H1 (cell line): ENCODE measurements at regions not wholly inside any gene's neighbourhood (a gene's known extent, or its start where the extent isn't known, plus 50 kb on each side); places are given as distances from the start of the nearest gene placed in this dataset.
"Not testable (repeated sequence)": the region's sequence is repeated elsewhere in the genome, so short reads cannot be mapped to it uniquely, and the experiment has no call there.

Source experiments
- CTCF ChIA-PET: fragments of 300-600 bp; sonication (Branson Sonifier 250); formaldehyde crosslinking; loops from one replicate; lab custom pipeline; 2021; ENCODE audit not compliant: partially characterized antibody; lab: Charles Lee
- POLR2A ChIA-PET: fragments of 300-600 bp; sonication (Branson Sonifier 250); formaldehyde crosslinking; loops from one replicate; lab custom pipeline; 2021; ENCODE audit warnings: inconsistent platforms; ENCODE audit not compliant: partially characterized antibody; lab: Charles Lee
- DNase-seq, 2 experiments: peaks; one replicate each; pipeline versions ENCODE4 v3.0.0 to v3.0.0-alpha.2; 2010 to 2022; ENCODE audit warnings: low spot score in 2 of 2, low read depth in 1 of 2, mixed read lengths in 1 of 2
- FAIRE-seq: peaks from 2 replicates; lab custom pipeline; 2011; peaks lifted over from hg19 to GRCh38; lab: Jason Lieb, UNC
- H2AFZ ChIP-seq: 2 replicates; pipeline ENCODE4 v1.8.1; 2012; ENCODE audit warnings: low read length, inconsistent platforms
- H2AK5ac ChIP-seq: 2 replicates; pipeline ENCODE4 v1.6.1; 2013; ENCODE audit warnings: low read depth, low read length
- H2BK120ac ChIP-seq: replicated peaks from 2 replicates; pipeline ENCODE3; 2013; ENCODE audit warnings: low read depth, low read length, inconsistent platforms
- H2BK12ac ChIP-seq: 2 replicates; pipeline ENCODE4 v1.6.1; 2013; ENCODE audit warnings: low read depth, low read length
- H2BK15ac ChIP-seq: 2 replicates; pipeline ENCODE4 v1.6.1; 2013; ENCODE audit warnings: low read length
- H2BK20ac ChIP-seq: 2 replicates; pipeline ENCODE4 v1.6.1; 2013; ENCODE audit warnings: low read length
- H2BK5ac ChIP-seq: 2 replicates; pipeline ENCODE4 v1.6.1; 2013; ENCODE audit warnings: low read depth, low read length
- H3K14ac ChIP-seq: 2 replicates; pipeline ENCODE4 v1.6.1; 2013; ENCODE audit warnings: inconsistent platforms; ENCODE audit not compliant: insufficient read length
- H3K18ac ChIP-seq: 2 replicates; pipeline ENCODE4 v1.6.1; 2013; ENCODE audit warnings: low read length; ENCODE audit errors: extremely low read depth
- H3K23ac ChIP-seq: 2 replicates; pipeline ENCODE4 v1.6.1; 2013; ENCODE audit warnings: inconsistent platforms; ENCODE audit not compliant: insufficient read length
- H3K23me2 ChIP-seq: 2 replicates; pipeline ENCODE4 v1.6.1; 2013; ENCODE audit warnings: low read depth, low read length
- H3K27ac ChIP-seq: 2 replicates; pipeline ENCODE4 v1.6.1; 2011; ENCODE audit warnings: low read depth, low read length, inconsistent platforms
- H3K27me3 ChIP-seq, 4 experiments: replicated peaks in 1 of 4; 1 replicate in 1 of 4; 2 replicates in 3 of 4; pipeline versions ENCODE4 v1.6.1 to v1.8.1; 2011 to 2013; ENCODE audit warnings: low read length in 3 of 4, mild to moderate bottlenecking in 3 of 4, inconsistent platforms in 2 of 4, mixed read lengths in 2 of 4, moderate library complexity in 1 of 4; ENCODE audit not compliant: control insufficient read depth in 3 of 4, insufficient read depth in 3 of 4; ENCODE audit errors: extremely low read depth in 1 of 4
- H3K36me3 ChIP-seq, 4 experiments: 2 replicates each; pipeline versions ENCODE4 v1.6.1 to v1.8.1; 2011 to 2013; ENCODE audit warnings: mild to moderate bottlenecking in 4 of 4, low read length in 3 of 4, moderate library complexity in 2 of 4, control low read depth in 1 of 4, inconsistent platforms in 1 of 4; ENCODE audit not compliant: insufficient read depth in 4 of 4, control insufficient read depth in 2 of 4
- H3K4ac ChIP-seq: replicated peaks from 2 replicates; pipeline ENCODE3; 2013; ENCODE audit warnings: low read length, low read depth, mixed read lengths, inconsistent platforms; ENCODE audit not compliant: insufficient read length
- H3K4me1 ChIP-seq, 4 experiments: replicated peaks in 1 of 4; 1 replicate in 1 of 4; 2 replicates in 3 of 4; pipeline versions ENCODE4 v1.6.1 to v1.8.1; 2011 to 2013; ENCODE audit warnings: low read length in 3 of 4, inconsistent platforms in 2 of 4, mixed read lengths in 1 of 4; ENCODE audit not compliant: insufficient read depth in 4 of 4, control insufficient read depth in 3 of 4
- H3K4me2 ChIP-seq, 2 experiments: 2 replicates each; pipeline versions ENCODE4 v1.6.1 to v1.8.1; 2011 to 2013; ENCODE audit warnings: low read depth in 2 of 2, low read length in 2 of 2, control low read depth in 1 of 2, inconsistent platforms in 1 of 2, mild to moderate bottlenecking in 1 of 2; ENCODE audit not compliant: insufficient read depth in 1 of 2
- H3K4me3 ChIP-seq, 4 experiments: fragments of 200-600, 300-600 bp in 1 of 4; sonication (generic), shearing (Covaris generic), sonication (Bioruptor Twin) in 1 of 4; 2 replicates each; pipeline versions ENCODE4 v1.5.1 to v1.8.1; 2011 to 2016; ENCODE audit warnings: low read length in 4 of 4, low read depth in 3 of 4, control low read depth in 2 of 4, inconsistent platforms in 2 of 4, mild to moderate bottlenecking in 2 of 4, mixed read lengths in 1 of 4, moderate library complexity in 1 of 4; ENCODE audit not compliant: insufficient read depth in 2 of 4; ENCODE audit errors: extremely low read depth in 1 of 4
- H3K56ac ChIP-seq: replicated peaks from 2 replicates; pipeline ENCODE3; 2013; ENCODE audit warnings: low read depth, mild to moderate bottlenecking, mixed read lengths, low read length, inconsistent platforms; ENCODE audit not compliant: insufficient read length
- H3K79me1 ChIP-seq: 2 replicates; pipeline ENCODE4 v1.6.1; 2013; ENCODE audit warnings: low read depth, low read length, control low read depth
- H3K79me2 ChIP-seq, 2 experiments: 2 replicates each; pipeline versions ENCODE4 v1.6.1 to v1.8.1; 2012 to 2013; ENCODE audit warnings: low read length in 2 of 2, mild to moderate bottlenecking in 2 of 2, inconsistent platforms in 1 of 2; ENCODE audit not compliant: insufficient read depth in 2 of 2, control insufficient read depth in 1 of 2
- H3K9ac ChIP-seq, 4 experiments: replicated peaks in 1 of 4; 1 replicate in 1 of 4; 2 replicates in 3 of 4; pipeline versions ENCODE4 v1.6.1 to v1.8.1; 2011 to 2013; ENCODE audit warnings: low read depth in 3 of 4, low read length in 3 of 4, control low read depth in 2 of 4, mild to moderate bottlenecking in 2 of 4, moderate library complexity in 2 of 4, inconsistent platforms in 1 of 4; ENCODE audit errors: extremely low read depth in 1 of 4
- H3K9me3 ChIP-seq, 2 experiments: 2 replicates each; pipeline versions ENCODE4 v1.6.1 to v1.8.1; 2012 to 2013; ENCODE audit warnings: mild to moderate bottlenecking in 2 of 2, moderate library complexity in 2 of 2, control low read depth in 1 of 2, inconsistent platforms in 1 of 2, low read depth in 1 of 2, low read length in 1 of 2, mixed read lengths in 1 of 2; ENCODE audit not compliant: insufficient read depth in 2 of 2
- H4K20me1 ChIP-seq, 2 experiments: replicated peaks in 1 of 2; 2 replicates each; pipeline versions ENCODE3 to v1.8.1; 2011 to 2013; ENCODE audit warnings: inconsistent platforms in 2 of 2, low read length in 2 of 2, mild to moderate bottlenecking in 1 of 2; ENCODE audit not compliant: insufficient read depth in 2 of 2, control insufficient read depth in 1 of 2
- H4K5ac ChIP-seq: 2 replicates; pipeline ENCODE4 v1.6.1; 2013; ENCODE audit warnings: low read length, low read depth, mixed read lengths, inconsistent platforms; ENCODE audit not compliant: insufficient read length
- H4K8ac ChIP-seq: 2 replicates; pipeline ENCODE4 v1.8.0; 2013; ENCODE audit warnings: mild to moderate bottlenecking, moderate library complexity, low read length, inconsistent platforms; ENCODE audit not compliant: insufficient read depth; ENCODE audit errors: extremely low read depth
- H4K91ac ChIP-seq: replicated peaks from 2 replicates; pipeline ENCODE3; 2013; ENCODE audit warnings: low read length, mixed read lengths, inconsistent platforms; ENCODE audit not compliant: insufficient read length
- WGBS, 2 experiments: shearing (Covaris generic) in 1 of 2; methylation state at CpG; one replicate each; pipeline versions ENCODE4 v1.1.6 to v1.1.7; 2013 to 2015; ENCODE audit warnings: low lambda C conversion rate in 2 of 2, mixed read lengths in 2 of 2, inconsistent platforms in 1 of 2, low coverage in 1 of 2, missing lambda C conversion rate in 1 of 2; ENCODE audit not compliant: insufficient replicate concordance in 2 of 2, insufficient coverage in 1 of 2, insufficient read length in 1 of 2; ENCODE audit errors: extremely low coverage in 1 of 2, missing lambda C conversion rate in 1 of 2; 5-methylcytosine and 5-hydroxymethylcytosine counted together

DNA sequence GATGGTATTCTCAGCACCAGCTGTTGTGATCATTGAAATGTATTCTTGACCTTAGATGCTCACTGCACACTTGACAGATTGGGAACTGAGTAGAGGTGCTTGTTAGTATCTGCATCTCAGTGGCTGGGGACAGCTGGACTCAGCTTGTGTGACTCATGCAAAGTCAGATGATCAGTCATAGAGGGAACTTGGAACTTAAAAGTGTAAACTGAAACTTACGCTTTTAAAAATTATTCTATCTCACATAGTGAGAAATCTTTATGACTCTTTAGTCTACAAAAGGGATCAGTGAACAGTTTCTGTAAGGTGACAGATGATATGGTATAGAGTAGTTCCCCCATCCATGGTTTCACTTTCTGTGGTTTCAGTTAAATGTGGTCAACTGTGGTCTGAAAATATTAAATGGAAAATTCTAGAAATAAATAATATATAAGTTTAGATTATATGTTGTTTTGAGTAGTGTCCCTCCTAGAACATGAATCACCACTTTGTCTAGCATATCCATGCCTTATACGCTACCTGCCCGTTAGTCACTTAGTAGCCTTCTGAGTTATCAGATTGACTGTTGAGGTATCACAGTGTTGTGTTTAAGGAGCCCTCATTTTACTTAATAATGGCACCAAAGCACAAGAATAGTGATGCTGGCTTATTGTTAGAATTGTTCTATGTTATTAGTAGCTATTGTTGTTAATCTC lies 135.6 kb upstream of the ZNF658 start:
- CTCF ChIA-PET, H2AFZ ChIP-seq, H2BK20ac ChIP-seq, FAIRE-seq, H4K91ac ChIP-seq, H3K4ac ChIP-seq, H2BK12ac ChIP-seq, H2AK5ac ChIP-seq, H3K4me3 ChIP-seq, H3K9ac ChIP-seq, H3K14ac ChIP-seq, H2BK120ac ChIP-seq, H3K27me3 ChIP-seq, DNase-seq, H4K8ac ChIP-seq, H3K4me2 ChIP-seq, H2BK15ac ChIP-seq, POLR2A ChIA-PET, H3K18ac ChIP-seq, H3K4me1 ChIP-seq, H3K56ac ChIP-seq, H4K5ac ChIP-seq, H3K23ac ChIP-seq, H3K79me1 ChIP-seq, H3K23me2 ChIP-seq, H3K27ac ChIP-seq, H3K79me2 ChIP-seq, H2BK5ac ChIP-seq, H3K9me3 ChIP-seq, H3K36me3 ChIP-seq, H4K20me1 ChIP-seq: not testable (repeated sequence)
- WGBS, 2 experiments: no CpG with 5 or more reads among the region's 3 CpGs

DNA sequence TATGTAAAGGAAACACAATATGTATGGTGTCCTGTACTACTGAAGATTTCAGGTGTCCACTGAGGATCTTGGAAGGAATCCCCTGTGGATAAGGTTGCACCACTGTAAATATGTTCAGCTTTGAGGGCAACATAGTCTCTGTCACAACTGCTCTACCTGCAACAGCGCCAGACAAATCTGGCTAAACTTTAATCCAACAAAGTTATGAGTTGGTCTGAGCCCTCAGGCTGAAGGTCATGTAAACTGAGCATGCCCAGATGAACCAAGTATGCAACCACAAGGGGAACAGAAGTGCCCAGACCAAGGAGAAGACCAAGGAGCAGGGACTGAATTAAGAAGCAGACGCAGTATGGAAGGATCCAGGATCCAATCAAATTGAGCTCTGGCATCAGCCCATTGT lies 135.0 kb upstream of the ZNF658 start:
- H3K79me1 ChIP-seq, H4K91ac ChIP-seq, H3K27ac ChIP-seq, H3K4ac ChIP-seq, H3K23me2 ChIP-seq, H3K27me3 ChIP-seq, H2AK5ac ChIP-seq, H4K20me1 ChIP-seq, H3K14ac ChIP-seq, H3K9me3 ChIP-seq, H2BK20ac ChIP-seq, H3K79me2 ChIP-seq, H2AFZ ChIP-seq, H3K23ac ChIP-seq, H4K8ac ChIP-seq, H3K9ac ChIP-seq, H3K4me2 ChIP-seq, H3K4me3 ChIP-seq, H2BK15ac ChIP-seq, H2BK5ac ChIP-seq, H3K4me1 ChIP-seq, H3K56ac ChIP-seq, H3K18ac ChIP-seq, POLR2A ChIA-PET, DNase-seq, H2BK120ac ChIP-seq, H4K5ac ChIP-seq, FAIRE-seq, H3K36me3 ChIP-seq, CTCF ChIA-PET, H2BK12ac ChIP-seq: not testable (repeated sequence)
- WGBS, 2 experiments: no CpG with 5 or more reads among the region's 2 CpGs
